NB4 (cell line): ENCODE measurements at regions not wholly inside any gene's neighbourhood (a gene's known extent, or its start where the extent isn't known, plus 50 kb on each side); places are given as distances from the start of the nearest gene placed in this dataset.

ENCODE experiments used
- DNase-seq: peaks from one replicate; pipeline ENCODE4 v3.0.0; 2010; ENCODE audit warnings: low read depth
- H3K4me3 ChIP-seq: one replicate; pipeline ENCODE4 v1.5.1; 2011; ENCODE audit warnings: mild to moderate bottlenecking, low read depth, low read length, moderate library complexity
- CTCF ChIP-seq: IDR thresholded peaks from one replicate; pipeline ENCODE4 v1.5.1; 2012; ENCODE audit warnings: low read depth, low read length
- MYC ChIP-seq: IDR thresholded peaks from 2 replicates; pipeline ENCODE4 v1.6.1; 2011; ENCODE audit warnings: low read depth, low read length
- POLR2A ChIP-seq: IDR thresholded peaks from 2 replicates; pipeline ENCODE4 v1.6.1; 2011; ENCODE audit warnings: mild to moderate bottlenecking; ENCODE audit not compliant: insufficient read length; ENCODE audit errors: extremely low read depth
- TF ChIP-seq, protein P1 (sequence below): IDR thresholded peaks from 2 replicates; pipeline ENCODE4 v1.6.1; 2011; ENCODE audit warnings: low read depth, low read length

- no peak overlapping the region for H3K4me3 ChIP-seq
- no peak for TF ChIP-seq POLR2A
- TF ChIP-seq, protein P1, sequence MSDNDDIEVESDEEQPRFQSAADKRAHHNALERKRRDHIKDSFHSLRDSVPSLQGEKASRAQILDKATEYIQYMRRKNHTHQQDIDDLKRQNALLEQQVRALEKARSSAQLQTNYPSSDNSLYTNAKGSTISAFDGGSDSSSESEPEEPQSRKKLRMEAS: no peak
- no peak for TF ChIP-seq CTCF
- no peak for TF ChIP-seq MYC
- no peak for DNase-seq
Observed at GRCh38 chr6:134657343-134657742, 292.6 kb downstream of the ALDH8A1 start.

GRCh38 chr6:134654751-134655150 is 295.1 kb downstream of the ALDH8A1 start:
- DNase-seq: no peak
- TF ChIP-seq, protein P1: no peak
- TF ChIP-seq POLR2A (no peak), CTCF (no peak), MYC (no peak)
- no peak overlapping the region for H3K4me3 ChIP-seq

GRCh38 chr6:134651519-134651918 is 298.4 kb downstream of the ALDH8A1 start:
- no peak for DNase-seq
- TF ChIP-seq MYC (no peak), POLR2A (no peak), CTCF (no peak)
- TF ChIP-seq, protein P1: no peak
- no peak overlapping the region for H3K4me3 ChIP-seq

DNA sequence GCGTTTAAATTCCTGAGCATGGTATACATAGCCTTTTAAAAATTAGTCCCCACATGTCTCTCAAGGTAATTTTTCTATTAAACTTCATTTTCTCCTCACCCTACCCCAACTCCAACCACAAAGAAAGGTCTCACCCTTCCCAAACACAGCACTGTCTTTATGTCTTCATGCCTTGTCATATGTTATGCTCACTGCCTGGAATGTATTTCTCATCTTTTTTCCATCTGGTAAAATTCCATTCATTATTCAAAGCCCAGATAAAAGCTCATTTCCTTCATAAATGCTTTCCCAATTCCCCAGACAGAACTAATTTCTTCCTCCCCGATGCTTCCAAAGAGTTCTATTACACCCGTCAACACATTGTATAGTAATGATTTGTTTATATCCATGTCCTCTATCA is 302.0 kb downstream of the ALDH8A1 start:
- no peak for DNase-seq
- no peak overlapping the region for H3K4me3 ChIP-seq
- TF ChIP-seq, protein P1: no peak
- no peak for TF ChIP-seq CTCF
- TF ChIP-seq POLR2A: no peak
- TF ChIP-seq MYC: no peak

DNA sequence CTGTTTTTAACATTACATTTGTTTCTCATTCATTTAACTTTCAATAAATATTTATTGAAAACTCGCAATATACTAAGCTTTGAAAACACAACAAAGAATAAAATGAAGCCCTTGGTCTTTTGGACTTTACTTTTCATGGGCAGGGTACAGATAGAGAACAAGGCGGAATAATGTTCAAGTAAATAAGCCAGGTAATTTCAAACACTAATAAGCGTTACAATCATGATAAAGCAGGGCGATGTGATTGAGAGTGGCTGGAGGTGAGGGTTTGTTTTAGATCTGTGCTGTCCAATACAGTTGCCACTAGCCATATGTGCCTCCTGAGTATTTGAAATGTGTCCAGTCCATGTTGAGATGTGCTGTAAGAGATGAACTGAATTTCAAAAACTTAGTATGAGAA is 307.1 kb downstream of the ALDH8A1 start:
- no peak for DNase-seq
- TF ChIP-seq, protein P1: no peak
- no peak for TF ChIP-seq POLR2A
- TF ChIP-seq MYC: no peak
- TF ChIP-seq CTCF: no peak
- no peak overlapping the region for H3K4me3 ChIP-seq

DNA sequence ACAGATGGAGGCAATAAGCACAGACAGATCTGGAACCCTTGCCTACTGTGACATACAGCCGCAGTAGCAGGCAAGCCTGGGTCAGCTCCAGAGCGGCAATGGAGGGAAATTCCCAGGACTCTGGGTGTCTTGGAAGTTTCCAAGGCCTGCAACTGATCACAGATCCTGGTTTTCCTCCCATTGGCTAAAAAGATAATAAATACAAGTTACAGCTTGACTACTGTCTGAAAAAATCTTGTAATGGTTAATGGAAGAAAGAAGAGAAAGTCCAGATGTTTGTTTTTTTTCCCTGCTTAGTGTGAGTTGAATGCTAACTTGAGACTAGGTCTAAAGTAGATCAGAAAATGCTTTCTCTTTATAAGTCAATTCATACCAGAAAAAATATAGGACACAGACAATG is 307.6 kb downstream of the ALDH8A1 start:
- H3K4me3 ChIP-seq: no peak overlapping the region
- no peak for TF ChIP-seq POLR2A
- TF ChIP-seq MYC: no peak
- TF ChIP-seq, protein P1: no peak
- TF ChIP-seq CTCF: no peak
- DNase-seq: no peak
